GM18868 (cell line): ENCODE measurements at regions not wholly inside any gene's neighbourhood (a gene's known extent, or its start where the extent isn't known, plus 50 kb on each side); places are given as distances from the start of the nearest gene placed in this dataset.
A peak's percentile ranks its signal among the peaks of the same experiment; 100 is the strongest.

Experiments used
- ATAC-seq: cut with Tn5 transposase; IDR thresholded peaks from one replicate; pipeline ENCODE4 v1.9.1; 2021; ENCODE audit warnings: mild to moderate bottlenecking, moderate library complexity; ENCODE audit not compliant: unreplicated experiment

DNA sequence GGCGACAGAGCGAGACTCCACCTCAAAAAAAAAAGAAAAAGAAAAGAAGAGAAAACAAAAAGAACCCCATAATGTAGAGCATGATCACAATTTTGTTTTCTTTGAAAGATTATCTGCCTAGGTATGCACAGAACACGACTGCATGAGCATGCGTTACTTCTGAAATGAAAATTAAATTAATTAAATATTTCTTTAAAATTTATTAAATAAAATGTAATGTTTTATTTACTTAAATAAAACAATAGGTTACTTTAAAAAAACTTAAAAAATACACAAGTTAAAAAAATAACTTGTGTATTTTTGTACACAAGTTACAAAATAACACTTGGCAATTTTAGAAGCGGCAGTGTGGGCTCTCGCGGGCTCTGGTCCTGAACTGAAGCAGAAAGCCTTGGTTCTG is 107.8 kb downstream of the TFAP2A start:
- no peak for ATAC-seq

GRCh38 chr6:10305790-10306415 is 109.0 kb downstream of the TFAP2A start:
- no peak for ATAC-seq

DNA sequence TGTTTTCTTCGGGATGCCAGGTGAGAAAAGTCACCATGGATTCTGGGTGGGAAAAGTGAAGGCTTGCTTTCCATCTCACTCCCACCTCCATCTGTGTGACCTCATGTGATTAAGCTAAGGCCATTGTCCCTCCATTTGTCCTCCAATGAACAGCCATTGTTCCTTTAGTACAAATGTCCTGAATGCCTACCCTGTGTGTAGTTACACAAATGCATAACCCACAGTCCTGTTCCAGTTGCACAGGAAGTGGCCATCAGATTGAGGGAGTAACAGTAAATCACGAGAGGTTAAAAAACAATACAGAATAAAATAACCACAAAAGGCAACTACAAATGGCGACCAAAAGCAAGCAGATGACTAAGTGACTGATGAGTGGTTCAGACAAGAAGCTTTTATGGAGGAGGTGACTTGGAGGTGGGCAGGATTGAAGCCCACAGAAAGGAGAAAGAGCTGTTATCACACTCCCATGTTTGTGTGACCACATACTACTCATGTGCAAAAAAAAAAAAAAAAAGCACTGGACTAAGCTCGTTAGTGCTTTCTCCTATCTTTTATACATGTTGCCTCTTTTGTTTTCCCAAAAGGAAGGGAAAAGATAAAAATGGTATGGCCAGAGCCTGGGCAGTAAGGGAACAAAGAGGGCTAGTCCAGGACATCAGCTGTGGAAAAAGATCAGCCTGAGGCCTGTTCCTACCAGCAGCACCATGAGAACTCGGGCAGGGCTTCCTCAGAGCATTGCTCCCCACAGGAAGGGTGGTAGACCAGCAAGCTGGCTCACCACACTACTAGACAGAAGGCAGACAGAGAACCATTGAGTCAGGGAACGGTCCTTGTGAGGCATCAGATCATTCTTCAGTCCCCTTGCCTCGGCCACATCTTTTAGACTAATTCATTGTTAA is 111.0 kb downstream of the TFAP2A start:
- ATAC-seq: no peak

DNA sequence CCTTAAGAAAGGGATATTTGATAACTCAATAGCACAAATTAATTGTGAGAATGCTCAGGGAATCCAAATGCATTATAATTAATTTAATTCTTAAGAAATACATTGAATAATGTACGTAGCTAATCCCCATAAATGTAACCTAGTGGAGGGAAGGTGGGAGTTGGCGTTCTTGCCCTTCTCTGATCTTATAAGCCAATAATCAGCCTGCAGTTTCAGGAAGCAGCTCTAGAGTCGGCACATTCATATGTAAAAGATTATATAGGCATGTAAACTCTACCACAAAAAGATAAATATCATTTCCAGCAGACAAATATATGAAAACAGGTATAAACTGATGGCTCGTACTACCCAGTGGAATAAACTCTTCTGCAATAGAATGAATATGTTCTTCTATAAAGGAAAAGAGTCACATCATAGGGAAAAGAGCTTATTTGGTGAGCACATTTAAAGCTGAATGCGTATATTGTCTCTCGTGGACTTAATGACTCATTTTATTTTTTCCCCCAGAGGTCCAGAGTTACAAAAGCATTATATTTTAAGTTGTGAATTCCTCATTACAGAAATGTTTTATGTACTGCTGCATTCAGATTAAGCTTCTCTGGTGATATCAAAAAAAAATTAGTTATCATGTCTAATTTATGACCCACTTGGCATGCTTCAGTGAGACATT is 112.2 kb downstream of the TFAP2A start:
- ATAC-seq: no peak

DNA sequence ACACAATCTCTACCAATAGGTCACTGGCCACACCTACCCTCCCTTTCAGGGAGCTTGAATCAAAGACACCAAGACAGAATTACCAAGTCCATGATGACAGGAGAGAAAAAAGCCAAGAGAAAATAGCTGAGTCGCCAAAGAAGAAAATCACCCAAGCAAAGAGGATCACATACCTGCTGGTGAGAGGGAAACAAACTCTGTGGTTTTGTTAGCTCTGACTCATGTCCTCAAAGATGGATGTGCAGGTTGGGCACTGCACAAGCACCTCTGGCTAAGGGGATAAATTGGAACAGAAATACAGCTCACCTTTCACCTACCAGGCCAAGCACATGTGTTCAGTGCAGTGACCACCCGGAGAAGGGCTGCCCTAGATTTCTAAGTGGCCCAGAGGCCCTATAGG is 114.8 kb downstream of the TFAP2A start:
- peak; percentile 80 for ATAC-seq

DNA sequence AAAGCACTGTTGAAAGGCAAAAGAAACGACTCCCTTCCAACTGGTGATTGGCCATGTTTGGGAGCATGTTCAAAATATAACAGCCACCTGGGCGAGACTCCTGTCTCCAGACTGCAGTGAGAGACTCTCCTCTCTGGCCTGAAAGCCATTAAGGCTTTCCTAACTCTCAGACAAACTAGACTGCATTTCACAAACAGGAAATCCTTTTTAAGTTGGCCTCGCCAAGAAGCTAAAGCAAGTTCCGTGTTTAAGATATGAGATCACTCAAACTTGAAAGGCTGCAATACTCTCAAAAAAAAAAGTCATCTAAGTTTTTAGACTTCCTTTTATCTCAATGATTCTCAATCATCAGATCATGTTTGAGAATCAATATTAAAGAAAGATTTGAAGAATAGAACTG is 117.0 kb downstream of the TFAP2A start:
- ATAC-seq: no peak

GRCh38 chr6:10278746-10279145 is 136.1 kb downstream of the TFAP2A start:
- no peak for ATAC-seq

- ATAC-seq: no peak
Observed at GRCh38 chr6:10276660-10277287, 138.1 kb downstream of the TFAP2A start.

- ATAC-seq: no peak
Observed at GRCh38 chr6:10276106-10276505, 138.8 kb downstream of the TFAP2A start.

DNA sequence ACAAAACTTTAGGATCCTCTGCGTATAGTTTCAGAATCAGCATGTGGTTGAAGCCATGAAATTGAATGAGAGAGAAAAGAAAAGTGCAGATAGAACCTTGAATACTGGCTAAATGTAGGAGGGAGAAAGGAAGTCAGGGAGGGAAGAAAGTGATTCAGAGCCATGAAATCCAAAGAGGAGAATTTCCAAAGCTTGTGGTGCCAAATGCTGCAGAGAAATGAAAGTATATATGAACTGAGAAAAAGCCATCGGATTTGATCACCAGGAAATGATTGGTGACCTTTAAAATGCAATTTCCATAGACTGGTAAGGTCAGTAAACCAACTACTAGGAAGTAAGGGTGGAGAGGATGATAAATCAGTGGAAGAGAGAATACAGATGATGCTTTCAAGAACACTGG is 142.3 kb downstream of the TFAP2A start:
- ATAC-seq: no peak

DNA sequence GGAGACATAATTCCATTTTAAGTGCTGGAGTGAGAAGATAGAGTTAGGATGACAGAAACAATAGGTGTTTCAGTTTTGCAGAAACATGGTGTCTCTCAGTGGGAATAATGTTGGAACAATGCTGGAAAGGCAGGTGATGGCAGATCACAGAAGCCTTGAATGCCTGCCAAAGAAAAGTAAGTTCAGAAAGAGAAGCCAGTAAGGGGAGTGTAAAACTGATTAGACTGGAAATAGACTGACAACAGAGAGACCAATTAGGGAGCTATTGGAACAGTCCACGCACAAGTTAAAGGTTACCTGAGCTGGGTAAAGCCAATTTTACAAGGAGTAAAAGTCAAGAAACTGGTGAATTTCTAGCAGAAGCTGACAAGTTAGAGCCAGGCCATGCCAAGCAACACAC is 142.9 kb downstream of the TFAP2A start:
- no peak for ATAC-seq

DNA sequence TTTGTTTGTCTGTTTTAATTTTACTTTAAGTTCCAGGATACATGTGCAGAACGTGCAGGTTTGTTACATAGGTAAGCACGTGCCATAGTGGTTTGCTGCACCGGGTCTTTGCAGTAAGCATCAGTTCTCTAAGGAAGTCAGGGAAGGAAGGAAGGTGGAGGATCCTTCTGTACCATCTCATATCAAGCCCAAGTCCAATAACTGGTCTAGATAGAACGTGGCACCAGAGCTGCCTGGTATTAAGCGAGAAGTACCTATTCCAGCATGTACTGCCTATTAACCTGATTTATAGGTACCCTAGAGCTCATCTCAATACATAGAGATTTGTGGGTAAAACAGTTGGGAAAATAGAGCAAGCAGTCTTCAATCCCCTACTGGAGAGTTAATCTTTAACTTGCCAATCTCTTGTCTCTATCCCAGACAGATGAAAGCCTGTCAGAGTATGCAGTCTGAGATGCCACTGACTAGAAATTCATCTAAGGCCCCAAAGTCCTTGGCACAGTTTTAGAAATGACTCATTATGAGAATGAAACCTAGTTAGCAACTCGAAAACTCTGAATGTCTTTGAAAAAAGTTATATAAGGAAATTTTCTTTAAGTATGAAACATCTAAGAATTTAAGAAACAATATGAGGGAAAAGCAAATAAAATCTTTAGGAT is 144.9 kb downstream of the TFAP2A start:
- ATAC-seq: peak; percentile 91

DNA sequence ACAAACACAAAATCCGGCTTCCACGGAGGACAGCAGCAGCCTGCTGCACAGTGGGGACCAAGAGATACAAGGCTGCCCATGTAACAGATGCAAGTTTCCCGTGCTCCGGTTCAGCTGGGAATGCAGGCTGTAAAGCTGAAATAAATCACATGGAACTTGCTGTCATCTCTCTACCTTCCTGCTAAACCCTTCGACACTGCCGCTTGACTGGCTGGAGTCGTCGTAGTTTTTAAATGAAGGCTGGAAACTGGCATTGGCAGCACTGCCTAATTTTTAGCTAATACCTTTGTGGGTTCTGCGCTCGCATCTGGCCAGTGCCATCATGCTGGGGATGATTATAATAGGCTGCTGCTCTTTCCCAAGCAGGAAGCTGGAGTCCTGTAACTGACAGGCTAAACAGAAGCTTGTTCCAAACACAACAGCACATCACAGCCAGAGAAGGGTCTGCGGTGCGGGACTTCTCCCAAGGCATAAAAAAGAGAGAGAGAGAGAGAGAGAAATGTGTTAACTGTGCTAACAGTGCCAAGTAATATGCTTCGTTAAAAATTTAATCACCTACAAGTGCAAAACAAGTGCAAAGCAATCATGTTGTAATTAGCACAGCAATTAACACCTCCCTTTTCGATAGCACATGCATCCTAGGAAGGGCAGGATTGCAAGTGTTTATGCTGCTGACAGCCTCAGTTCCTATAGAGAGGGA is 146.1 kb downstream of the TFAP2A start:
- no peak for ATAC-seq

DNA sequence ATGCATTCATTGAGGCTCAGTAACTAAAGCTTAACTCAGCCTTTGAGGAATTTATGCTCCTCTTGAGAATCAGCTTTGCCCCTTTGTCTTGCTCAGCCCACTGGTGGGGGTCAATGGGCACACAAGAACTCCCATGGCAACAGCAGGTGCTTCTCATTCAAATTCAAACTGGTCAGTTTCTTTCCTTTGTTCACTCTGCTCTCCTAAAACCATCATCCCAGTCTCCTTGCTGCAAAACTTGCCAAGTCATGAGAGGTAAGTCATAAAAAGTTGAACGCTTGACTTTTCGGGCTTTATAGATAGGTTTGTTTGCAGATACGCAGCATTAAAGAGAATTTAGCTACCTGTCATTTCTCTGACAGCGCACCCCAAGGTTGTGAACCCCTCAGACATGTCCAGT is 146.8 kb downstream of the TFAP2A start:
- ATAC-seq: no peak

GRCh38 chr6:10266462-10266861 is 148.4 kb downstream of the TFAP2A start:
- no peak for ATAC-seq

DNA sequence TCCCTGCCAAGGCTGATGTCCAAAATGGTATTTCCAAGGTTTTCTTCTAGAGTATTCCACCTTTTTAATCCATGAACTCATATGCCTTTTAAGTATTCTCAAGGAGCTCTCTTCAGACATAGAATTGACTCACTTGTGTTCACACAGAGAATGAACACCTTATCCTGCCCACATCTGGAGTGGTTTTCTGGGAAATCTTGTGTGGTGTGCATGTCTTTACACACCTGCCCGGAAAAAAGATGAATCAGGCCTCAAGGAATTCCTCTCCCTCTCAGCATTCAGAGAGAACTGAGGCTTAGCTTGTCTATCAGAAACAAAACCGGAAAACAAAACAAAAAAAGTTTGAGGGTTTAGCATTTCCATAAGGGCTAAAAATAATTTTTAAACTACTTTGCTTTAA is 148.8 kb downstream of the TFAP2A start:
- ATAC-seq: no peak

- no peak for ATAC-seq
Observed at GRCh38 chr6:10262505-10262904, 152.4 kb downstream of the TFAP2A start.

GRCh38 chr6:10259671-10260070 is 155.2 kb downstream of the TFAP2A start:
- no peak for ATAC-seq

DNA sequence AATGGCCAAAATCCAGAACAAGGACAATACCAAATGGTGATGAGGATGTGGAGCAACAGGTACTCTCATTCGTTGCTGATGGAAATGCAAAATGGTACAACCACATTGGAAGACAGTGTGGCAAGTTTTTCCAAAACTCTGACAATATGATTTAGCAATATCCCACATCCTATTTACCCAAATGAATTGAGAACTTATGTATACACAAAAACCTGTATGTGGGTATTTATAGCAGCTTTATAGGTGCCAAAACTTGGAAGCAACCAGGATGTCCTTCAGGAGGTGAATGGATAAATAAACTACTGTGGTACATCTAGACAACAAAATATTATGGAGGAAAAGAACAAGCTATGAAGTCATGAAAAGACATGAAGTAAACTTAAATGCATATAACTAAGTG is 156.5 kb downstream of the TFAP2A start:
- no peak for ATAC-seq

DNA sequence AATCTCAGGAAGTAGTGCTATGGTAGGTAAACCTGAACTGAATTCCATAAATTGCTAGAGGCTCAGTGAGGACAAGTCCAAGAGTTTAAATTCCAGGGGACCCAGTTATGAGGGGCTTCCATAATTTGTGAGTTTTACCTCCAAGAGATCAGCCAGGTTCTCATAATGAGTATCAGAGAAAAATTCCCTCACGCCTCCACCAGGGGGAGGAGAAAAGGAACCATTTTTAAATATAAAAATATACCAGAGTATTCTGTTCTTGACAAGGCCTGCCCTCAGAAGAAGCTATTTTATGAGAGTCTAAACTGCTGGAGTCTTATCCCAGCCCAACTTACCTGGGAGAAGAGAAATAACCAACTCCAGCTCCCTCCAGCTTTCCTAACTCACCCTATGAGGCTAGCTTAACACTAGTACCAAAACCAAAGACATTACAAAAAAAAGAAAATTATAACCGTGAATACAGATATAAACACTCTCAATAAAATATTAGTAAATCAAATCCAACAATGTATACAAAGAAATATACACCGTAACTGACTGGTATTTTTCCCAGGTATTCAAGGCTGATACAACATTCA is 158.7 kb downstream of the TFAP2A start:
- ATAC-seq: peak; percentile 74
